Esophagus squamous epithelium (tissue), 5 donors: ENCODE measurements at regions not wholly inside any gene's neighbourhood (a gene's known extent, or its start where the extent isn't known, plus 50 kb on each side); places are given as distances from the start of the nearest gene placed in this dataset.

ENCODE experiments used
- DNase-seq: peaks from one replicate; lab custom pipeline; 2025; lab: John Stamatoyannopoulos, UW
- H3K27ac ChIP-seq, 4 donors: fragments of 200-600 bp; sonication (generic); one replicate each; pipeline ENCODE4 v1.5.1; 2016 to 2019; ENCODE audit warnings: mild to moderate bottlenecking in 1 of 4
- H3K27me3 ChIP-seq, 4 donors: fragments of 200-600 bp; sonication (generic); 1 replicate in 3 of 4; 2 replicates in 1 of 4; pipeline versions ENCODE4 v1.5.1 to v1.6.0; 2017 to 2021; ENCODE audit warnings: antibody characterized with exemption in 1 of 4
- H3K36me3 ChIP-seq, 3 donors: fragments of 200-600 bp; sonication (generic); one replicate each; pipeline ENCODE4 v1.5.1; 2016 to 2019
- H3K4me1 ChIP-seq, 3 donors: fragments of 200-600 bp; sonication (generic); one replicate each; pipeline ENCODE4 v1.5.1; 2017 to 2019
- H3K4me3 ChIP-seq, 4 donors: fragments of 200-600 bp; sonication (generic); 1 replicate in 3 of 4; 2 replicates in 1 of 4; pipeline ENCODE4 v1.5.1; 2016 to 2019; ENCODE audit warnings: mild to moderate bottlenecking in 2 of 4, moderate library complexity in 1 of 4
- H3K9me3 ChIP-seq, 3 donors: fragments of 200-600 bp; sonication (generic); one replicate each; pipeline ENCODE4 v1.5.1; 2016 to 2019
- CTCF ChIP-seq, 6 experiments: fragments of 450-650 bp in 4 of 6; fragments of 200-600 bp in 2 of 6; sonication (generic) in 2 of 6; IDR thresholded peaks; one replicate each; pipeline ENCODE4 v1.5.1; 2016 to 2019; ENCODE audit warnings: antibody characterized with exemption in 6 of 6, mild to moderate bottlenecking in 4 of 6, moderate library complexity in 4 of 6
- POLR2A ChIP-seq, 4 donors: fragments of 450-650 bp; IDR thresholded peaks; one replicate each; pipeline ENCODE4 v1.6.1; 2017; ENCODE audit warnings: antibody characterized with exemption in 4 of 4, mild to moderate bottlenecking in 4 of 4, moderate library complexity in 3 of 4
- WGBS, 2 donors: methylation state at CpG; one replicate each; pipeline ENCODE4 v1.1.5; 2018; 5-methylcytosine and 5-hydroxymethylcytosine counted together
- intact Hi-C: fragments of 100-400 bp; cut with DNase I; formaldehyde crosslinking; loops from one replicate; pipeline ENCODE4 v1.15.0; 2022
- donor health status: DM: yes; HTN: yes; CAD: no.

- DNase-seq = no peak
- Histone ChIP-seq H3K4me3 (peak overlapping the region in 2 of 4 donors; percentile 24 to 58), H3K4me1 (peaks cover 0 to 7% (median 3%) of the 10 kb centered on the region in 3 donors), H3K36me3 (no peaks in the 10 kb centered on the region), H3K27ac (no peak overlapping the region), H3K27me3 (peaks cover 0 to 45% (median 0%) of the 10 kb centered on the region in 4 donors), H3K9me3 (no peaks in the 10 kb centered on the region)
- WGBS, 2 donors = 26 to 50% methylated on average over 2 to 11 of the region's 37 CpGs
- peak; percentile 64 to 97 (median 92) for TF ChIP-seq CTCF (IDR thresholded peaks at IDR 0.05)
- no peak for TF ChIP-seq POLR2A (IDR thresholded peaks at IDR 0.05)
- intact Hi-C loops = loop anchor here (5.0 kb wide), 1 partner anchor 512 kb away; no protein-coding TSS in a partner anchor
These were observed 369.0 kb downstream of the THBS2 start for GRCh38 chr6:168884646-168885086.

- Histone ChIP-seq H3K4me1 (peaks cover 0 to 7% (median 3%) of the 10 kb centered on the region in 3 donors), H3K27ac (no peak overlapping the region), H3K27me3 (peaks cover 0 to 45% (median 0%) of the 10 kb centered on the region in 4 donors), H3K4me3 (peak overlapping the region in 2 of 4 donors; percentile 24 to 58), H3K9me3 (no peaks in the 10 kb centered on the region), H3K36me3 (no peaks in the 10 kb centered on the region)
- 68 to 77% methylated on average over 21 of the region's 21 CpGs for WGBS, 2 donors
- TF ChIP-seq CTCF (IDR thresholded peaks at IDR 0.05) (no peak), POLR2A (IDR thresholded peaks at IDR 0.05) (no peak)
- intact Hi-C loops = loop anchor here (5.0 kb wide), 1 partner anchor 512 kb away; no protein-coding TSS in a partner anchor
- DNase-seq = no peak
These were observed 369.5 kb downstream of the THBS2 start for GRCh38 chr6:168884050-168884645.

GRCh38 chr6:168883410-168884049 lies 370.1 kb downstream of the THBS2 start:
- WGBS, 2 donors = 84 to 93% methylated on average over 5 to 10 of the region's 13 CpGs
- H3K36me3 ChIP-seq = no peaks in the 10 kb centered on the region
- H3K4me1 ChIP-seq = peaks cover 0 to 7% (median 3%) of the 10 kb centered on the region in 3 donors
- no peak overlapping the region for H3K4me3 ChIP-seq
- TF ChIP-seq POLR2A (IDR thresholded peaks at IDR 0.05) = no peak
- no peak for TF ChIP-seq CTCF (IDR thresholded peaks at IDR 0.05)
- no peak for DNase-seq
- H3K27me3 ChIP-seq = peaks cover 0 to 45% (median 0%) of the 10 kb centered on the region in 4 donors
- H3K27ac ChIP-seq = no peak overlapping the region
- intact Hi-C loops = loop anchor here (5.0 kb wide), 1 partner anchor 511 kb away; no protein-coding TSS in a partner anchor
- H3K9me3 ChIP-seq = no peaks in the 10 kb centered on the region

GRCh38 chr6:168880271-168880670 lies 373.4 kb downstream of the THBS2 start:
- DNase-seq = no peak
- Histone ChIP-seq H3K27me3 (peaks cover 0 to 45% (median 2%) of the 10 kb centered on the region in 4 donors), H3K9me3 (no peaks in the 10 kb centered on the region), H3K4me1 (peaks cover 0 to 19% (median 3%) of the 10 kb centered on the region in 3 donors), H3K4me3 (no peak overlapping the region), H3K27ac (no peak overlapping the region), H3K36me3 (no peaks in the 10 kb centered on the region)
- TF ChIP-seq CTCF (IDR thresholded peaks at IDR 0.05) (no peak), POLR2A (IDR thresholded peaks at IDR 0.05) (no peak)
- WGBS, 2 donors = 79 to 82% methylated on average over 17 of the region's 17 CpGs
- intact Hi-C loops = loop anchor here (5.0 kb wide), 1 partner anchor 508 kb away; no protein-coding TSS in a partner anchor

- intact Hi-C loops = no loop called here
- Histone ChIP-seq H3K27ac (peak overlapping the region in 1 of 4 donors; percentile 16), H3K4me3 (no peak overlapping the region), H3K27me3 (peaks cover 0 to 48% (median 2%) of the 10 kb centered on the region in 4 donors), H3K9me3 (no peaks in the 10 kb centered on the region), H3K36me3 (no peaks in the 10 kb centered on the region), H3K4me1 (peaks cover 0 to 12% (median 0%) of the 10 kb centered on the region in 3 donors)
- DNase-seq = no peak
- TF ChIP-seq CTCF (IDR thresholded peaks at IDR 0.05) (peak in 1 of 6 experiments; percentile 17), POLR2A (IDR thresholded peaks at IDR 0.05) (no peak)
- WGBS, 2 donors = 32 to 53% methylated on average over 8 to 9 of the region's 10 CpGs
These were observed 375.8 kb downstream of the THBS2 start for GRCh38 chr6:168877821-168878282.
